Superior temporal gyrus (tissue), 1 donor: ENCODE measurements at regions not wholly inside any gene's neighbourhood (a gene's known extent, or its start where the extent isn't known, plus 50 kb on each side); places are given as distances from the start of the nearest gene placed in this dataset.

Experiments
- DNase-seq: peaks from one replicate; pipeline ENCODE4 v3.0.0-alpha.2; 2016; ENCODE audit errors: extremely low spot score

DNA sequence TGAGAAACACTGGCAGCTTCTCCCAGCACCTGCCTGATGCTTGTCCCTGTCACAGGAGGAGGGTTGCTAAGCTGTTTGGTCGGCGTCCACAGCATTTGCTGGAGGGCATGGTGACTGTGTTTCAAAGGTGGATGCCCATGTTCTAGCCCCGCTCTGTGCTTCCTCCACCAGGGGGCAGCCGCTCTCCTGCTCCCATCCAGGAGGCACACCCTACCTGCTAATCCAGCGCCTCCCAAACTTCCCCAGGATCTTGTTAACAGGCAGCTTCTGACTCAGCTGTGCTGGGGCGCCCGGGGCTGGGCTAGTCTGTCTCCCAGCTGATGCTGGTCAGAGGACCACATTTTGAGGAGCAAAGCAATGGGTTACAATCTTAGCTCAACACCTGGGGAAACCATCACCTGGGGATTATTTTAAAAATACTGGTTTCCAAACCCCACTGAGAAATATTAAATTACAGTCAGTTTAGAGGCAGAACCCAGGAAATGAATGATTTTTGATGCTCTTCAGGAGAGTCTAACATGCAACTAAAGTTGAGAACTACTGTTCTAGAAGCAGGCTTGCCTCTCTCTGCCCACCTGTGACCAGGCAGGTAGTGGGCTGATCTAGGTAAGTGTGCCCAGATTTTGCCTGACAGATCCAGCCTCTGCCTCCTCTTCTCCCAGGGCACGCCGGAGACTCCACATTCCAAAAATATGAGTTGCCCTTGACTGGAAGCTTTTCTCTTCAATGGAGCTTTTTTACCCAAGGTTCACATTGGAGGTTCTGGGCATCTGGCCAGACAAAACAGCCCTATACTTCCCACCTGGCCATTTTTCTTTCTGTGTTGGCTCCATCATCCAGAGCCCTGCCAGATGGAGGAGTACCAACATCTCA, 92.7 kb upstream of the GPR26 start:
- no peak for DNase-seq

DNA sequence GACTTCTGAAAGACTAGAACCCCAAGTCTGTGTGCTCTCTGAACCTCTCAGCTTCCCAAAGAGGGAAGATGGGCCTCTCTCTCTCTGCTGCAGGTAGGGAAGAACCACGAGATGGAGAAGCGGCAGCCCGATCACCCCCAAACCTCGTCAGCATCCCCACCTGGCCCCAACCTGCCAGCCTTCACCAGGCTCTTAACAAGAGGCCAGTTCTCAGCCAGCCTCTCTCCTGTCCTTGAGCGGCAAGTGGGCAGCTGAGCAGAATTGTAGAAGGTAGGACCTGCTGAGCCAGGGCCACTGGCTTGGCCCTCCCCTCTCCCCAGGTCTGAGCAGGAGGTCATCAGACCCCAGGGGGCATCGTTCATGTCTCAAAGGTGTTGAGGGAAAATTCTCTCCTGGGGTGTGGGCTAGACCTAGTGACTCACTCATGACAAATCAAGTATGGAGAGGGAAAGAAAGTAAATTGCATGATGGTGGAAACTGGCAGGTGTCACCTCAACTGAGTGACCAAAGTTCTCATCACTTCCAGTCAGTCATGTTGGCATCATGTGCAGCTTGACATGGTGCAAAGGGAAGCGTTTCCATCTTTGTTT, 92.0 kb upstream of the GPR26 start:
- DNase-seq: no peak

DNA sequence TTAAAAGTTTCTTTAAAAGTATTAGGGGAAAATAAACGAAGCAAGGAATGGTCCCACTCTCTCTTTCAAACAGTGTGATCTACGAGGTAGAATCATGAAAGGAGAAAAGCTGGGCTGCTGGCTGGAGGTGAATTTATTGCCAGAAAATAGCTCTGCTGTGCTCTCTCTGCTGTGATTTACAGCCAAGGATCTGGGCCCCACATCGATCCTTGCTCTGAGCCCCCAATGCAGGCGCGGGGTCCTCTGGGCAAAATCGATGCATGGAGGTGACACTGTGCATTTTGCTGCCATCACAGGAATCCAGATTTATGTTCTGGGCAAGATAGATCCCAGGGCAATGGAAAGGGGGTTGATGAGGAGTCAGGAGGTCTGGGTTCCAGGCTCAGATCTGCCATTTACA, 91.0 kb upstream of the GPR26 start:
- DNase-seq: no peak

DNA sequence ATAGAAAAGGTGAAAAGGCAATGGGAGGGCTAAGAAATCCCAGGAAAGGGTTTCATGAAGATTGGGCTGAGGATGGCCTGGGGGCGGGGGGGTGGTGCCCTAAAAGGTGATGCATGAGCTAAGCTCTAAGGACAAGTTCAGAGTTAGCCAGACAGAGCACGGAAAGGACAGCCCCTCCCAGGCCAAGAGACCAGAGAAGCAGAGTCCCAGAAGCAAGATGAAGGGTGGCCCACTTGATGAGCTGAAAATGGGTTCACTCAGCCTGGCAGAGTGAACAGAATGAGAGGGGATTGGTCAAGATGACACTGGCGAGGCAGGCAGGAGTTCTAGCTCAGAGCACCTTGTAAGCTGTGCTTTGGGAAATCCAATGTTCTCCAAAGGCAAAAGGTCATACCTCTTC, 89.4 kb upstream of the GPR26 start:
- DNase-seq: no peak

DNA sequence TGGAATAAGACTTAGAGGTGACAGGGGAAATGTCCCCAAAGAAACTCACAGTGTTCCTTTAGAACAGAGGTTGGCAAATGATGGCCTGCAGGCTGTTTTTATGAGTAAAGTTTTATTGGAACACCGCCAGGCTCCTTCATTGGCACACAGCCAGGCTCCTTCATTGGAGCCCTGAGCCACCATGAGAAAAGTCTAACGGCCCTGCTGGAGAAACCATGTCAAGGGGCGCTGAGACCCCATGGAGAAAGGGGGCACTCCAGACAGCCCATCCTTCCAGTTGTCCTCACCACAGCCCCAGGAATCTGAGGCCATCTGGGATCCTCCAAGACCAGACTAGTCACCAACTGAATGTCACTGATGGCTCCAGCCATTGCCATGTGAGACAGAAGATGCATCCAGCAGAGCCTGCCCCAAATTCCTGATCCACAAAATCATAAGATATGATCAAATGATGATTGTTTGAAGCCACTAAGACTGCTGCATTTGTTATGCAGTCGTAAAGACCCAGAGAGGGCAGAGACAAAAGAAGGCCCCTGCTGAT, 88.2 kb upstream of the GPR26 start:
- no peak for DNase-seq

DNA sequence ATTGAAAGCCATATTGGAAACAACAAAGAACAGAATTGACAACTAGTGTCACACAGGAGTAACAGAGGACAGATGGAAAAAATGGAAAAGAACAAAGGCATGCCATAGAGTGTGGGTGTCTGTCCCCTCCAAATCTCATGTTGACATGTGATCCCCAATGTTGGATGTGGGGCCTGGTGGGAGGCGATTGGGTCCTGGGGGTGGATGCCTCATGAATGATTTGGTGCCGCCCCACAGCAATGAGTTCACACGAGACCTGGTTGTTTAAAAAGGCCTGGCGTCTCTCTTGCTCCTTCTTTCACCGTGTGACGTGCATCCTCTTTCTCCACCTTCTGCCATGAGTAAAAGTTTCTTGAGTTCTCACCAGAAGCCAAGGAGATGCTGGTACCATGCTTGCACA, 87.4 kb upstream of the GPR26 start:
- DNase-seq: no peak

DNA sequence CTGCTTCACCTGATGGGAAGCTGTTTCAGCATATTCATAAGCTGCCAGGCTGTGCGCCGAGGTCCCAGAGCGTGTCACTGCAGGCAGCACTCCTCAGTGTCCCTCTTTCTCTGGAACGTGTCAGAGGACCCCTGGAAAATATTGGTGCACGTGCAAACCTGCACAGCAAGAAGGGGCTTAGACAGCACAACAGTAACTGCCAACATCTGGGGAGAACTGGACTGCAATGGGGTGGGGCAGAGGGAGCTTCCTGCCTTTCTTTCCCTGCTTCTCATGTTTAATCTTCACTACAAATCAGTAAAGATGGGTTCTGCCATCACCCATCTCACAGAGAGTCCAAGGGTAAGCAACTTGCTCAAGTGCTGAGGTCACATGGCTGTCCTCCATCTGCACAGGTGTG, 86.5 kb upstream of the GPR26 start:
- no peak for DNase-seq

DNA sequence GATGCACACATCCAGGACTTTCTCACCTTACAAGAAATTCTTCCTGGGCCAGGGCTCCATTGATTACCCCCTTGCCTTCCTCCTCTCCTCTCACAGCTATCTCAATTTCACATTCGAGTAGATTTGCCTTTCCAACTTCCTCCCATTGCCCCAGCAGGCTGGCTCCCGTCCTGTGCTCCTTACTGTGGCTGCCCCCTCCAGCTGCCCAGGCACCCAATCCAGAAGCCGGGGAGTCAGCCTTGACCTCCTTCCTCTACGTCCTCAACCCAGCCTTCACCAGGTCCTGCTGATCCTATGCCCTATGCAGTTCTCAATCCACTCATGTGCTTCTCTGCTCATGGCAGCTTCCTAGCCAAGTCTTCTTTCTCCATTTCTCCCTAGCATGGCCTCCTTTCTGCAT, 85.7 kb upstream of the GPR26 start:
- no peak for DNase-seq

DNA sequence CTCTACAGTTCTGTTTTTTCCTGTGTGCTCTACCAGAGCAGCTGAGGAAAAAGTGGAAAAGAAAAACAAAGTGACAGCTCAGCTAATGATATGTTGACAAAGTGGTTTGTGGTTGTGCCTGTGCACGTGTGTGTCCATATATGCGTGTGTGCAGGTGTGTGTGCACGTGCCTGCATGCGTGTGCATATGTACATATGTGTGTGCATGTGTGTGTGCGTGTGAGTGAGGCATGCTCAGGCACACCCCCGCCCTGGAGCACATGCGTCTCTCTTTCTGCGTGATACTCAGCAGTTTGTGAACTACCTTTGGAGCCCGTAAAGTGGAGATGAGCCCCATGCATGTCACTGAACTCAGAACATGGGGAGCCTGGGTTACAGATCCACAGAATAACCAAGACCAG, 84.5 kb upstream of the GPR26 start:
- no peak for DNase-seq

DNA sequence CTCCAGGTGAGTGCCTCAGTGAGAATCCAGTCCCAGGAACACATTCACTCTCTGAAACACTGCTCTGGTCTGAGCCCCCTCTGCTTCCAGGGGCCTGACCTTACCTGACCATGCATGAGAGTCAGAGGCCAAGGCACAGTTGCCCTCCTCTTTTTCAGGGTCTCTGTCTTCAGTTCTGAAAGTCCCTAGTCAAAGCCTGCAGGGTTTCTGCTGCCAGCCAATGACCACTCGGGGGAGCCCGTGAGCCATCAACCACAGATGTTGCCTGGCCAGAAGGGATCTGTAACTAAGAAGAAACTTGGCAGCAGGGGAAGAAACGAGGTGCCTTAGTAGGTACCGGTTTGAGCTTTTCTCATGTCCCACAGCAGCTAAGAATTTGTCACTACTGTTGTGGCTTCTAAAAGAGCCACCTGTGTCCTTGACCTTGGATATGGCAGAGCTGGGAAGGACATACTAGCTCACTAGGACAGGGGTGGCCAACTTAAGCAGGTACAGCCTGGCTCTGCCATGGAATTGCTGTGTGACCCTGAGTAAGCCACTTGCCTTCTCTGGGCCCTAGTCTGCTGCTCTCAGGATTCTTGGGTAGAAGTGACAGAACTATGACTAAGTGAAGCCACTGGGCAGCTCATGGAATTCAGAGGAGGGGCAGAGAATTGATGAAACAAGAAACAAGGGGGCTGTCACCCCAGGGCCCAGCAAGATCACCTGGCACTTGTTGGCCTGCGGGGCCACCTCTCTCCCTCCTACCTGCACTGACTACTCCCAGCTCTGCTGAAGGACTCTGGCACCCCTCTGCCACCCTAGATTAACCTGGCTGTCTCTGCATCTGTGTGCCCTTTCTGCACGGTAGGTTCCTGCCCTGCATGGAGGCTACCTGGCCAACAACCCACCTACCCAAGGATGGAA, 83.8 kb upstream of the GPR26 start:
- peak; percentile 89 for DNase-seq

DNA sequence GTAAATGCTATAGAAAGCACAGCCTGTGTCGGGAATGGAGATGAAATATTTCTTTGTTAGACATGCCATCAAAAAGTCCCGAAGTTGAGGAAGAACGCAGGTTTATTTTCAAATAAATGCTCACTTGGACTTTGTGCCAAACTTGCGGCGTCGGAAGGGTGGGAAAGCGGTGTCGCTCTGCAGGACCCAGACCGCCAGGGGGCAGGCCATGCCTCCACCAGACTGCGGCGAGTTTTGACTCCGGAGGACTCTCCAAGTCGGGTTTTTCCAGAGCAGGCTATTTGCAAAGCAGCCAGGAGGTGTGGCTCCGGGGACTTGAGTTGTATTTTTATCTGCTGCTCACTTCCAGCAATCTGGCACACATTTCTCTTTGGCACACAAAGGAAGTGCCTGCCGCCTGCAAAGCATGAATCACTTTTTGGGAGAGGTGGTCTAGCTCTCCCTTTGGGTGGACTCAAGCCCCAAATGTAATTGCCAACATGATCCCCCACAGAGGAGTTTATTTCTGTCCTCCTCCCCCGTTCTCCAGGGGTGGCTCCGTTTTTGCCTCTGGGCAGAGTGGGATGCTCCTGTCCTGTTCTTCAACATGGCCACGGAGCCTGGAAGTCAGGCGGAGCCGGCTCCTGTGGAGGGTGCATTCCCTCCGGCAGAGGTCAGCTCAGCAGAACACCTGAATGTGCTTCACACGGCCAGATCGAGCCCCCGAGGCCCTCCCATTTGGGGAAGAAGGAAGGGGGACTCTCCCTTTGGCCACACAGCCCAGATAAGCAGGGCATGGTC, 82.3 kb upstream of the GPR26 start:
- DNase-seq: peak; percentile 87

DNA sequence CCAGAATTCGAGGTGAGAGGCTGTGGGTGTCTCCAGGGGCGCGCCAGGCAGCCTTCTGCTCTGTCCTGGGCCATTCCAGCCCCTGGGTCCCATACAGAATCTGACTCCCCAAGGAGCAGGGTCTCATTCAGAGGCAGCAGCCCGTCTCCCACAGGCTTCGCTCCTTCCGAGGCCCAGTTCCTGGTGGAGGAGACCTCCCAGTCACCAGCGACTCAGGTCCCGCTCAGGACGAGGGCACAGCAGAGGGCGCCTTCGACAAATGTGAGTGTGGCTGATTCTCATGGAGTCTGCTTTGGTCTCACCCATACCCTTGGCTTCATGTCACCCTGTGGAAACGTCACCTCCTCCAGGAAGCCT, 81.8 kb upstream of the GPR26 start:
- DNase-seq: no peak

DNA sequence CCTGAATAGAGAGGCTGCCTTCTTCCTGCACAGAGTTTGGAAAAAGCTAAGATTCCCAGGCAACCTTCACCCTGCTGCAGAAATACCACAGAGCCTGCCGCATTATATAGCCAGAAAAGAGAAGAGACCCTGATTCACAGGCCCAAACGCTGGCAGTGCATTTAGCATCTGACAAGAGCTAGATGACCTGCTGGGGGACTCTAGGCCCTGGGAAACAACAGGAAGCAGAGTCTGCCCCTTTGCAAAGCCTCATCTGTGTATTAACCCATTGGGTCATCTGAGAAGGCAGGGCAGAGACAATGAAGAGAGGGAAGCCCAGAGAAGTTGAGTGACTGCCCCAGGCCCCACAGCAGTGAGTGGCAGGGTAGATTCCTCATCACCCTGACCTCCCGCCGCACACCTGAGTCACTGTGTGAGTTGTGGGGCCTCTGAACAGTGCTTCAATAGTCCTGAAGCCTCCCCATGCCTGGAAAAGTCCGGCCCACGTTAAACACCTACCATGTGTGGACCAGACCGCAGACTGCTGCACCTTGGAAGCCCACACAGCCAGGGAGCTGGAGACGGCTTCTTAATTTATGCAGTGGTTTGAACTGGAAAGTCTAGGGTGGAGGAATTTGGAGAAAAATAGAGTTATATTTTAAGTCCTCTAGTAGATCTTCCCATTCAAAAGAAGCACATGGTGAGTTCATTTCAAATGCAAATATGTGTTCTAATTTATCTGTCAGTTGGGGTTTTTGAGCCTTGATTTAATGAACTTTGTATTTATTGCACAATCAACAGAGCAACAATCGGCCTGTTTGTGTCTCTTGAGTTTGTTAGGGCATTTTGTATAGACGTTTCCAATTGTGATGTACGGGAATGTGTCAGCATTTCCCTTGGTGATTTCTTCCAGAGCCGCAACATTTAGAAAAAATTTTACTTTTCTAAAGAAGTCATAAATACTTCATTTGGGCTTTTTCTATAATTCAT, 80.4 kb upstream of the GPR26 start:
- peak; percentile 8 for DNase-seq

DNA sequence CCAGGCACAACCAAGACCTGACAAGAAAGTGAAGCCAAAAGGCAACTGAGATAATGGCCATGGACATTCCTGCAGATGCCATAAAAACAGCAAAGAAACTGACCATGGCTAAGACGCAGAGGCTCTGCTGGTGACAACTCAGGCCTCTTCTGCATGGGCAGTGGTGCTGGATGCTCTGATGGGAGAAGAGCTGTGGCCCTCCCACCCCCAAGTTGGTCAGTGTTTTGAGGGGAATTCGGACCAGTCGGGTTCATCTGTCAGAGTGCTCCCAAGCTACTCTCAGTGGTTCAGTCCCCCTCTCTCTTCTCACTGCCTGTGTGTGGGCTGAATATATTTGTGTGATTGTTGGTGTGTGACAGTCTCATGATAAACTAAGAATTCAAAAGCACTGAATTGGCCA, 79.0 kb upstream of the GPR26 start:
- DNase-seq: no peak

DNA sequence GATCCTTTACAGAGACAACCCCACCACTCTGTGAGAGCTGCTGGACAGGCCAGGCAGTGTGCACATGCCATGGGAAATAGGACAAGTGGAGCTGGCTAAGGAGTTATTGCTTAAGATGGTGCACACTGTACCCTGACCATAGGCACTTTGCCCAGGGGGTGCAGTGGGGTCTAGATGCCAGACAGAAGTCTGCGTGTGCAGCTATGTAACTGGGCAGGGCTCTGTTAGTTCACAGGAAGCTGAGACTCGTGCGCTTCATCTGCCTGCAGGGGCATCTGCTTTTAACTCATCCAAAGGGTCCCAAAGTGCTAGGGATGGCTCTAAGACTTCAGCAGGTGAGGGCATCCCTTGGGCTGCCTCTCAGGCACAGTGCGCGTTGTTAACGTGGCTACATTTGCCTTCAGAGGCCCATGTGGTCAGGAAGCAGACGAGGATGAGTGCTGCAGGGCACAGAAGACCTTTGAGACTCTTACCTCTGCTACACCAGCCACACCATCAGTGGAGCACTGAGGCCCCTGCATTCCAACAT, 77.7 kb upstream of the GPR26 start:
- no peak for DNase-seq

DNA sequence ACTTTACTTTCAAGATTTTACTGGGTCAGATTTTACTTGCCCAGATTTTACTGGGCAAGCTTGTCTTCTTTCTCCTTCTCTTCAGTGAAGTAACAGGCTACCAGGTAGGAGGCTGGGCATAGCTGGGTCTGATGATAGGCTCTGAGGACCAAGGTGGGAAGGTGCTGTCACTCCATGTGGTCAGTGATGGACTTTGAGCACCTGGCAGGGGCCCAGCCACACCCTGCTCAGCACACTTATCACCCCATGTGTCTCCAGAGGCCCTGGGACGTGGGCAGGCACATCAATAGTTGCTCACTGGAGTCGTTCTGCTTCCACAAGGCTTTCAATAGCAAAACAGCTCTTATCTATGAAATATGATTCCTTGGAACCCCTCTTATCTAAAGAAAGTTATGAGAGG, 70.5 kb upstream of the GPR26 start:
- DNase-seq: no peak

DNA sequence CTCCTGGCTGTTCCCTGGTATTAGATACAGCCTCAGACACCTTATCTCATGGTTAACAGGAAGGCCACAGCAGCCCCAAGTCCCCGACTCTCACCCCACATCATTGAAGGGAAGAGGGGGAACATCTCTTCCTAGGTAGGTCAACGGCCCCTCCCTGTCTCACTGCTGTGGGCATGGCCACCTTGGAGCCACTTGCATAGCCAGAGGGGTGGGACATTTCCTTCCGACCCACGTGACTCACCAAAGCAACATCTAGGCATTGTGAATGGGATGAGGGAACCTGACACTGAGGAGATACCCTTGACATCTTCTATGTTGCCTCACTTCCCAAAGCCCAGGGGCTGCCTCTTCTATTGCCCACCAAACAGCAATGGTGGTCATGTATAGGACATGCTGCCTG, 68.5 kb upstream of the GPR26 start:
- no peak for DNase-seq

DNA sequence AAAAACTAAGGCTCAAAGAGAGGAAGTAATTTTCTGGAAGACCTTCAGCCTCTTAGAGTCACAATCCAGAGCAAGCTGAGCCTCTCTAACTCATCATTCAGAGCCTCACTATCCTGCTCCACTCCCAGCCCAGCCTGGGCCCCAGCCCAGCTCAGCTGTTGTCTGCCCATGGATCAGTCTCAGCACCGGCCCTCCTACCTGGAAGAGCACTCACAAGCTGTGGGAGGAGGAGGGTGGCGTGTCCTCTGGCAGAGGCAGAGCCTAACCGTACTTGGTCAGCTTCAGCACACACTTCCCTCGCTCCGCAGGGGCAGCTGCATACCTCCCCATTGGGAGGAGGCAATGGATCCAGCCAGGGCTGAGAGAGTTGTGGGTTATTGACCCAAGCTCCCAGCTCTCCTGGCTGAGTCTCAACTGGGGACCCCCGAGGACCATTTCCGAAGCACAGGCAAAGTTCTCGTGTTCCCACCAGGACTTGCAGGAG, 66.7 kb upstream of the GPR26 start:
- no peak for DNase-seq

DNA sequence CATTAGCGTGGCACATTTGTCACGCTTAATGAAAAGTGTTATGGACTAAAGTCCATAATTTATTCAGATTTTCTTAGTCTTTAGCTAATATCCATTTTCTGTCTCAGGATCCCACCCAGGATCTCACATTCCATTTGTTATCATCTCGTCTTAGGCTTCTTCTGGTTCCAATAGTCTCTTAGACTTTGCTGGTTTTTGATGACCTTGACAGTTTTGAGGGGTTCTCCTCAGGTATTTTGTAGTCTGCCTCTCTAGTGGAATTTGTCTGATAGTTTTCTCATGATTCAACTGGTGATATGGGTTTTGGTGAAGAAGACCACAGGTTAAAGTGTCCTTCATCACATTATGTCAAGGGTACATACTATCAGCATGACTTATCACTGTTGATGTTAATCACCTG, 66.0 kb upstream of the GPR26 start:
- DNase-seq: no peak

DNA sequence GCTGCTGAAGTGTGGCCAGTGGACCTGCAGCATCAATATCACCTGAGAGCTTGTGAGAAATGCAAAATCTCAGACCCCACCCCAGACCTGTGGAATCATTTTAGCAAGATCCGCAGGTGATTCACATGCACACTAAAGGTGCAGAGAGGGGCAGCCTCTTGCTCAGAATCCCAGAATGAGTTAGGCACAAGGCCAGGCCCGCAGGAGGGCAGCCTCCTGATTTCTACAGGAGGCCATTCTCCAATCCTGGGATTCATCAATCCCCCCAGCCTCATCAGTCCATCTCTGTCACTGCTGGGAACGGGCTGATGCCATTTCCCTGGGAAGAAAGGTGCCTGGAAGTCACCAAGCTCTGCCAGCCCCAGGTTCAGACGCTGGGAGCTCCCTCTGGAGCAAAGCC, 63.0 kb upstream of the GPR26 start:
- no peak for DNase-seq
